Natural killer cell (primary cell): ENCODE measurements at regions not wholly inside any gene's neighbourhood (a gene's known extent, or its start where the extent isn't known, plus 50 kb on each side); places are given as distances from the start of the nearest gene placed in this dataset.
"Not testable (repeated sequence)": the region's sequence is repeated elsewhere in the genome, so short reads cannot be mapped to it uniquely, and the experiment has no call there.

Experiments
- ATAC-seq, 3 donors: fragments of 150-1000 bp in 2 of 3; fragments of 200-7000 bp in 1 of 3; cut with Tn5 transposase; 1 replicate in 1 of 3; 2 replicates in 2 of 3; pipeline ENCODE4 v1.10.0; 2021; ENCODE audit warnings: mild to moderate bottlenecking in 2 of 3, moderate library complexity in 2 of 3
- DNase-seq, 2 donors: peaks; one replicate each; pipeline versions ENCODE4 v3.0.0 to v3.0.0-alpha.2; 2013 to 2021; ENCODE audit warnings: mixed read lengths in 1 of 2
- H3K27ac ChIP-seq: one replicate; pipeline ENCODE4 v1.5.1; 2013; ENCODE audit warnings: mild to moderate bottlenecking, low read length
- H3K27me3 ChIP-seq: one replicate; pipeline ENCODE4 v1.6.1; 2013; ENCODE audit warnings: low read length; ENCODE audit not compliant: control insufficient read depth, insufficient read depth
- H3K36me3 ChIP-seq: one replicate; pipeline ENCODE4 v1.6.1; 2013; ENCODE audit warnings: low read length; ENCODE audit not compliant: control insufficient read depth, insufficient read depth
- H3K4me1 ChIP-seq: one replicate; pipeline ENCODE4 v1.6.1; 2013; ENCODE audit warnings: low read length; ENCODE audit not compliant: control insufficient read depth, insufficient read depth
- H3K4me3 ChIP-seq: one replicate; pipeline ENCODE4 v1.5.1; 2013; ENCODE audit warnings: low read length
- H3K9me3 ChIP-seq: one replicate; pipeline ENCODE4 v1.6.1; 2013; ENCODE audit warnings: low read length; ENCODE audit not compliant: control insufficient read depth, insufficient read depth
- H3K27ac Mint-ChIP-seq, 2 donors: one replicate each; pipeline ENCODE4 v1.8.0; 2022; ENCODE audit warnings: mild to moderate bottlenecking in 2 of 2, mixed read lengths in 2 of 2, moderate library complexity in 1 of 2
- H3K27me3 Mint-ChIP-seq, 2 donors: one replicate each; pipeline ENCODE4 v1.8.0; 2022; ENCODE audit warnings: low read depth in 2 of 2, mixed read lengths in 2 of 2
- H3K36me3 Mint-ChIP-seq: one replicate; pipeline ENCODE4 v1.8.0; 2022; ENCODE audit warnings: mixed read lengths
- H3K4me1 Mint-ChIP-seq, 2 donors: one replicate each; pipeline ENCODE4 v1.8.0; 2022; ENCODE audit warnings: mixed read lengths in 2 of 2
- H3K4me3 Mint-ChIP-seq: one replicate; pipeline ENCODE4 v1.8.0; 2022; ENCODE audit warnings: mild to moderate bottlenecking, moderate library complexity, mixed read lengths
- H3K9me3 Mint-ChIP-seq, 2 donors: one replicate each; pipeline ENCODE4 v1.8.0; 2022; ENCODE audit warnings: mixed read lengths in 2 of 2
- WGBS: methylation state at CpG from one replicate; pipeline ENCODE4 v1.1.7; 2013; ENCODE audit warnings: missing lambda C conversion rate; ENCODE audit not compliant: insufficient coverage; 5-methylcytosine and 5-hydroxymethylcytosine counted together
- intact Hi-C: fragments of 100-400 bp; cut with micrococcal nuclease; formaldehyde crosslinking; loops from one replicate; pipeline ENCODE4 v1.14.2; 2022
- TF ChIP-seq, protein P1 (sequence below): fragments of 200-600 bp; IDR thresholded peaks from one replicate; pipeline ENCODE4 v1.8.0; 2022; ENCODE audit warnings: antibody characterized with exemption

DNA sequence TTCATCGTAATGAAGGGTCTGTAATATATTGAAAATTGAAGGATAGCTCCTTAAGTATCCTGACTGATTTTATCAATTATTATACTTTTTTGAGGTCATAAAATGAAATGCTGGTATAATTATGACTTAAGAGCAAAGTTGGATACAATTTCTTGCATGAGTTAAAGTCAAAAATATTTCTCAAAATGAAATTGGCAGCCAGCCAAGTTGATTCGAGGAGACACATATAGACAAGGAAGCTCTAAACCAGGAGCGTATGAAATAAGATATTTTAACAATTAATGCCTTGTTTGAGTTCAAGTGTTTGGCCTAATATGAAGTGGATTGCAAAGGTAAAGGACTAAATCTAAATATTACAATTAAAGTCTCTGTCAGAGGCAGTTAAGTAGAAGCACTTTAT, 260.4 kb upstream of the DSEL start:
- TF ChIP-seq, protein P1, sequence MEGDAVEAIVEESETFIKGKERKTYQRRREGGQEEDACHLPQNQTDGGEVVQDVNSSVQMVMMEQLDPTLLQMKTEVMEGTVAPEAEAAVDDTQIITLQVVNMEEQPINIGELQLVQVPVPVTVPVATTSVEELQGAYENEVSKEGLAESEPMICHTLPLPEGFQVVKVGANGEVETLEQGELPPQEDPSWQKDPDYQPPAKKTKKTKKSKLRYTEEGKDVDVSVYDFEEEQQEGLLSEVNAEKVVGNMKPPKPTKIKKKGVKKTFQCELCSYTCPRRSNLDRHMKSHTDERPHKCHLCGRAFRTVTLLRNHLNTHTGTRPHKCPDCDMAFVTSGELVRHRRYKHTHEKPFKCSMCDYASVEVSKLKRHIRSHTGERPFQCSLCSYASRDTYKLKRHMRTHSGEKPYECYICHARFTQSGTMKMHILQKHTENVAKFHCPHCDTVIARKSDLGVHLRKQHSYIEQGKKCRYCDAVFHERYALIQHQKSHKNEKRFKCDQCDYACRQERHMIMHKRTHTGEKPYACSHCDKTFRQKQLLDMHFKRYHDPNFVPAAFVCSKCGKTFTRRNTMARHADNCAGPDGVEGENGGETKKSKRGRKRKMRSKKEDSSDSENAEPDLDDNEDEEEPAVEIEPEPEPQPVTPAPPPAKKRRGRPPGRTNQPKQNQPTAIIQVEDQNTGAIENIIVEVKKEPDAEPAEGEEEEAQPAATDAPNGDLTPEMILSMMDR, result no peak

DNA sequence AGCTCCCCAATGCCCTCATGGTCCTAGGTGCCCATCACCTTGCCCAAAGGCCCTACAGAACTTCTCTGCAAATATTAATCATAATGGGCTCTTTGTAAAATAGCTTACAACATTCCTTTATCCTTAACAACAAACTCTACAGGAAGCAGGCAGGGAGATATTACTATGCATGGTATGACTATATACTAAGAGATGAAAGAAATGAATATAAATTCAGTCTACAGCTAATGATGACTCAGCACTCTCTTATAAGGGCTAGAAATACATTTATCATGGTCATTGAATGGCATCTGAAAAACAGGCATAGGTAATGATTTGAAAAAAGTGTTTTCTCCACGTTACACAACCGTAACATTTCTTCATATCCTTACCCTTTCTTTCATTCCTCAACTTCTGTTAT, 254.8 kb upstream of the DSEL start:
- Mint-ChIP-seq H3K4me1 (no peaks in the 10 kb centered on the region), H3K9me3 (peaks cover 6 to 8% of the 10 kb centered on the region in 2 donors), H3K27me3 (no peaks in the 10 kb centered on the region), H3K4me3 (no peak overlapping the region), H3K27ac (no peak overlapping the region), H3K36me3 (no peaks in the 10 kb centered on the region)
- Histone ChIP-seq H3K4me3 (no peak overlapping the region), H3K27ac (no peak overlapping the region), H3K4me1 (no peaks in the 10 kb centered on the region), H3K27me3 (no peaks in the 10 kb centered on the region), H3K9me3 (no peaks in the 10 kb centered on the region), H3K36me3 (no peaks in the 10 kb centered on the region)
- no peak for DNase-seq
- 72% methylated on average over 2 of the region's 2 CpGs for WGBS
- TF ChIP-seq, protein P1, result no peak
- ATAC-seq, result no peak
- intact Hi-C loops, result no loop called here

More for the DNA sequence above, 260.4 kb upstream of the DSEL start:
- Histone ChIP-seq H3K27me3 (no peaks in the 10 kb centered on the region), H3K4me1 (no peaks in the 10 kb centered on the region), H3K4me3 (no peak overlapping the region), H3K27ac (no peak overlapping the region), H3K36me3 (no peaks in the 10 kb centered on the region), H3K9me3 (no peaks in the 10 kb centered on the region)
- no peaks in the 10 kb centered on the region for H3K36me3 Mint-ChIP-seq
- no peak overlapping the region for H3K4me3 Mint-ChIP-seq
- H3K9me3 Mint-ChIP-seq, result peaks cover 2 to 11% of the 10 kb centered on the region in 2 donors
- no peak for ATAC-seq
- no peaks in the 10 kb centered on the region for H3K4me1 Mint-ChIP-seq
- intact Hi-C loops, result no loop called here
- WGBS, result 89% methylated on average over 2 of the region's 3 CpGs
- no peak overlapping the region for H3K27ac Mint-ChIP-seq
- DNase-seq, result no peak
- H3K27me3 Mint-ChIP-seq, result no peaks in the 10 kb centered on the region

DNA sequence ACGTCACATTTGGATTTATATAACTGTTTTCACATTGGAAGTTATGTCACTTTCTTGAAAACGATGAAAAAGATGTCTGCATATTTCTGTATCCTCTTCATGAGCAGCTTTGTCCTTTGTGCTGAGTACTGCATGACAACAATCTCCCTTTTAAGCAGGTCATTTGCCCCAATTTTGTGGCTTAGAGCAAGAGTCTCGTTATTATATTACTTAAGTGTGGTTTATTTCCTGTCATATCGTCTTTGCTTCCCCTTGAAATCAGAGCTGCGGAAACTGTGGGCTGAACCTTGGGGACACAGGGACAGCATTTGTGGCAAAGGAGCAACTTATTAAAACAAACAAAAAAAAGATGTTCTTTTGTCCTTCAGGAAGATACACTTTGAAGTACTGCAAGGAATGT, 254.0 kb upstream of the DSEL start:
- WGBS, result 49% methylated on average over 5 of the region's 5 CpGs
- ATAC-seq, result no peak
- no peak overlapping the region for H3K4me3 Mint-ChIP-seq
- Histone ChIP-seq H3K27ac (no peak overlapping the region), H3K9me3 (no peaks in the 10 kb centered on the region), H3K27me3 (no peaks in the 10 kb centered on the region), H3K36me3 (no peaks in the 10 kb centered on the region), H3K4me3 (no peak overlapping the region), H3K4me1 (no peaks in the 10 kb centered on the region)
- intact Hi-C loops, result no loop called here
- no peak overlapping the region for H3K27ac Mint-ChIP-seq
- TF ChIP-seq, protein P1, result no peak
- DNase-seq, result no peak
- no peaks in the 10 kb centered on the region for H3K4me1 Mint-ChIP-seq
- no peaks in the 10 kb centered on the region for H3K36me3 Mint-ChIP-seq
- peaks cover 6 to 10% of the 10 kb centered on the region in 2 donors for H3K9me3 Mint-ChIP-seq
- no peaks in the 10 kb centered on the region for H3K27me3 Mint-ChIP-seq

DNA sequence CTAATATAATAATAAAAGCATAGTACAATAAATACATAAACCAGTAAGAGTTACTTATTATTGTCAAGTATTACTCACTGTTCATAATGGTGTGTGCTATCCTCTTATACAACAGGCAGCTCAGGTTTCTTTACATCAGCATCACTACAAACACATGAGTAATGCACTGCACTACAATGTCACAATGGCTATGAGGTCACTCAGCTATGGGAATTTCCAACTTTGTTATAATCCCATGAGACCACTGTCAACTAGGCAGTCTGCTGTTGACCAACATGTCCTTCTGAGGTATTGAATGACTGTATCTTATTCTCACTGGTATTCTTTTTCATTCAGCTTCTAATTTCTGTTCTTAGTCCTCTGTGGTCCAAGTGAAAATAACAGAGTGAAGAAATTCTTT, 250.4 kb upstream of the DSEL start:
- no peaks in the 10 kb centered on the region for H3K4me1 Mint-ChIP-seq

DNA sequence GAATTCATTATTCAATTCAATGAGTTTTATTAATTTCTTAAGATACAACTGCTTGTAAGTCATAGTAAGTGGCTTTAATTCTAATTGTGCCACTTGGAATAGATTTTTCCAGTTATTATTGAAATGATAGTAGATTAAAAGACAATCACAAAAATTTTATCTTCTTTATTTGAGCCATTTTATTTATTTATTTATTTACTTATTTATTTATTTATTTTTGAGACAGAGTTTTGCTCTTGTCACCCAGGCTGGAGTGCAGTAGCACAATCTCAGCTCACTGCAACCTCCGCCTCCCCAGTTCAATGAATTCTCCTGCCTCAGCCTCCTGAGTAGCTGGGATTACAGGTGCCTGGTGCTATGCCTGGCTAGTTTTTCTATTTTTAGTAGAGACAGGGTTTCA, 235.7 kb upstream of the DSEL start:
- H3K27ac ChIP-seq, H3K4me3 Mint-ChIP-seq, intact Hi-C loops, H3K27me3 ChIP-seq, H3K4me1 Mint-ChIP-seq, H3K27me3 Mint-ChIP-seq, H3K9me3 ChIP-seq, DNase-seq, H3K4me1 ChIP-seq, H3K27ac Mint-ChIP-seq, H3K36me3 ChIP-seq, ATAC-seq, H3K36me3 Mint-ChIP-seq, H3K4me3 ChIP-seq, H3K9me3 Mint-ChIP-seq: not testable (repeated sequence)
- WGBS, result 100% methylated on average over 1 of the region's 1 CpG

More for the DNA sequence above, 250.4 kb upstream of the DSEL start:
- Histone ChIP-seq H3K9me3 (no peaks in the 10 kb centered on the region), H3K36me3 (no peaks in the 10 kb centered on the region), H3K4me3 (no peak overlapping the region), H3K27ac (no peak overlapping the region), H3K27me3 (no peaks in the 10 kb centered on the region), H3K4me1 (no peaks in the 10 kb centered on the region)
- Mint-ChIP-seq H3K36me3 (no peaks in the 10 kb centered on the region), H3K27ac (no peak overlapping the region), H3K4me3 (no peak overlapping the region), H3K27me3 (no peaks in the 10 kb centered on the region), H3K9me3 (peaks cover 4 to 10% of the 10 kb centered on the region in 2 donors)
- intact Hi-C loops, result no loop called here
- ATAC-seq (no peak), DNase-seq (no peak)
- TF ChIP-seq, protein P1, result no peak
